ENCODE measurements at regions not wholly inside any gene's neighbourhood (a gene's known extent, or its start where the extent isn't known, plus 50 kb on each side); places are given as distances from the start of the nearest gene placed in this dataset.
"Not testable (repeated sequence)": the region's sequence is repeated elsewhere in the genome, so short reads cannot be mapped to it uniquely, and the experiment has no call there.

- ATAC-seq (replicated peaks in 1 of 2); H3K36me3 Mint-ChIP-seq (ENCODE audit: insufficient read depth in 2 of 2); H3K27ac Mint-ChIP-seq; H3K4me1 Mint-ChIP-seq (ENCODE audit: low read depth); H3K27me3 Mint-ChIP-seq (ENCODE audit: low read depth); DNase-seq; H3K4me3 Mint-ChIP-seq: not testable (repeated sequence)
- peaks cover 14% of the 10 kb centered on the region in 2 donors for H3K9me3 Mint-ChIP-seq
Measured at GRCh38 chr6:94785081-94785480, 792.3 kb upstream of the MANEA start.

GRCh38 chr6:94769197-94769596 is 808.1 kb upstream of the MANEA start:
- H3K27ac Mint-ChIP-seq = no peak overlapping the region
- ATAC-seq (replicated peaks in 1 of 2) (no peak), DNase-seq (no peak)
- no peaks in the 10 kb centered on the region for H3K27me3 Mint-ChIP-seq (ENCODE audit: low read depth)
- H3K36me3 Mint-ChIP-seq (ENCODE audit: insufficient read depth in 2 of 2) = no peaks in the 10 kb centered on the region
- no peaks in the 10 kb centered on the region for H3K4me1 Mint-ChIP-seq (ENCODE audit: low read depth)
- no peaks in the 10 kb centered on the region for H3K9me3 Mint-ChIP-seq
- H3K4me3 Mint-ChIP-seq = no peak overlapping the region

GRCh38 chr6:94751641-94752329 is 825.5 kb upstream of the MANEA start:
- Mint-ChIP-seq H3K27ac (no peak overlapping the region), H3K4me3 (no peak overlapping the region), H3K4me1 (ENCODE audit: low read depth) (no peaks in the 10 kb centered on the region), H3K9me3 (peaks cover 3 to 8% of the 10 kb centered on the region in 2 donors), H3K36me3 (ENCODE audit: insufficient read depth in 2 of 2) (no peaks in the 10 kb centered on the region), H3K27me3 (ENCODE audit: low read depth) (no peaks in the 10 kb centered on the region)
- DNase-seq = no peak
- ATAC-seq (replicated peaks in 1 of 2) = no peak

- H3K27me3 Mint-ChIP-seq (ENCODE audit: low read depth) = no peaks in the 10 kb centered on the region
- no peak for DNase-seq
- no peak overlapping the region for H3K27ac Mint-ChIP-seq
- no peaks in the 10 kb centered on the region for H3K4me1 Mint-ChIP-seq (ENCODE audit: low read depth)
- H3K36me3 Mint-ChIP-seq (ENCODE audit: insufficient read depth in 2 of 2) = no peaks in the 10 kb centered on the region
- no peak overlapping the region for H3K4me3 Mint-ChIP-seq
- ATAC-seq (replicated peaks in 1 of 2) = no peak
- H3K9me3 Mint-ChIP-seq = peaks cover 3 to 9% of the 10 kb centered on the region in 2 donors
Measured at GRCh38 chr6:94736236-94736635, 841.1 kb upstream of the MANEA start.

GRCh38 chr6:94735270-94735669 is 842.1 kb upstream of the MANEA start:
- Mint-ChIP-seq H3K9me3 (peaks cover 3 to 5% of the 10 kb centered on the region in 2 donors), H3K27me3 (ENCODE audit: low read depth) (no peaks in the 10 kb centered on the region), H3K36me3 (ENCODE audit: insufficient read depth in 2 of 2) (no peaks in the 10 kb centered on the region), H3K4me3 (no peak overlapping the region), H3K27ac (no peak overlapping the region), H3K4me1 (ENCODE audit: low read depth) (no peaks in the 10 kb centered on the region)
- no peak for DNase-seq
- ATAC-seq (replicated peaks in 1 of 2) = no peak

GRCh38 chr6:94734751-94735150 is 842.6 kb upstream of the MANEA start:
- H3K4me1 Mint-ChIP-seq (ENCODE audit: low read depth) = no peaks in the 10 kb centered on the region
- H3K36me3 Mint-ChIP-seq (ENCODE audit: insufficient read depth in 2 of 2) = no peaks in the 10 kb centered on the region
- no peaks in the 10 kb centered on the region for H3K27me3 Mint-ChIP-seq (ENCODE audit: low read depth)
- DNase-seq = no peak
- peaks cover 2% of the 10 kb centered on the region in 2 donors for H3K9me3 Mint-ChIP-seq
- no peak overlapping the region for H3K27ac Mint-ChIP-seq
- no peak for ATAC-seq (replicated peaks in 1 of 2)
- H3K4me3 Mint-ChIP-seq = no peak overlapping the region

GRCh38 chr6:94733066-94733465 is 844.3 kb upstream of the MANEA start:
- Mint-ChIP-seq H3K27ac (no peak overlapping the region), H3K9me3 (peaks cover 1 to 5% of the 10 kb centered on the region in 2 donors), H3K36me3 (ENCODE audit: insufficient read depth in 2 of 2) (peaks cover 0 to 1% of the 10 kb centered on the region in 2 donors), H3K4me1 (ENCODE audit: low read depth) (no peaks in the 10 kb centered on the region), H3K4me3 (no peak overlapping the region), H3K27me3 (ENCODE audit: low read depth) (no peaks in the 10 kb centered on the region)
- no peak for ATAC-seq (replicated peaks in 1 of 2)
- DNase-seq = no peak

- no peak for DNase-seq
- H3K4me1 Mint-ChIP-seq (ENCODE audit: low read depth) = no peaks in the 10 kb centered on the region
- no peak for ATAC-seq (replicated peaks in 1 of 2)
- no peak overlapping the region for H3K4me3 Mint-ChIP-seq
- no peaks in the 10 kb centered on the region for H3K27me3 Mint-ChIP-seq (ENCODE audit: low read depth)
- peaks cover 0 to 2% of the 10 kb centered on the region in 2 donors for H3K36me3 Mint-ChIP-seq (ENCODE audit: insufficient read depth in 2 of 2)
- H3K9me3 Mint-ChIP-seq = peaks cover 4 to 16% of the 10 kb centered on the region in 2 donors
- H3K27ac Mint-ChIP-seq = no peak overlapping the region
Measured at GRCh38 chr6:94727710-94728109, 849.6 kb upstream of the MANEA start.

- H3K27me3 Mint-ChIP-seq (ENCODE audit: low read depth) = no peaks in the 10 kb centered on the region
- no peak overlapping the region for H3K4me3 Mint-ChIP-seq
- DNase-seq (no peak), ATAC-seq (replicated peaks in 1 of 2) (no peak)
- H3K9me3 Mint-ChIP-seq = peaks cover 9 to 14% of the 10 kb centered on the region in 2 donors
- no peak overlapping the region for H3K27ac Mint-ChIP-seq
- no peaks in the 10 kb centered on the region for H3K36me3 Mint-ChIP-seq (ENCODE audit: insufficient read depth in 2 of 2)
- no peaks in the 10 kb centered on the region for H3K4me1 Mint-ChIP-seq (ENCODE audit: low read depth)
Measured at GRCh38 chr6:94721459-94721858, 855.9 kb upstream of the MANEA start.

- no peak for DNase-seq
- ATAC-seq (replicated peaks in 1 of 2) = no peak
Measured at GRCh38 chr6:94713446-94713845, 863.9 kb upstream of the MANEA start.

GRCh38 chr6:94698773-94699172 is 878.6 kb upstream of the MANEA start:
- no peaks in the 10 kb centered on the region for H3K4me1 Mint-ChIP-seq (ENCODE audit: low read depth)
- no peaks in the 10 kb centered on the region for H3K27me3 Mint-ChIP-seq (ENCODE audit: low read depth)
- DNase-seq (no peak), ATAC-seq (replicated peaks in 1 of 2) (no peak)
- H3K9me3 Mint-ChIP-seq = peaks cover 1 to 5% of the 10 kb centered on the region in 2 donors
- H3K36me3 Mint-ChIP-seq (ENCODE audit: insufficient read depth in 2 of 2) = no peaks in the 10 kb centered on the region
- H3K4me3 Mint-ChIP-seq = no peak overlapping the region
- H3K27ac Mint-ChIP-seq = no peak overlapping the region

More at GRCh38 chr6:94713446-94713845, 863.9 kb upstream of the MANEA start:
- Mint-ChIP-seq H3K9me3 (peaks cover 0 to 3% of the 10 kb centered on the region in 2 donors), H3K4me1 (ENCODE audit: low read depth) (no peaks in the 10 kb centered on the region), H3K27ac (no peak overlapping the region), H3K36me3 (ENCODE audit: insufficient read depth in 2 of 2) (no peaks in the 10 kb centered on the region), H3K27me3 (ENCODE audit: low read depth) (no peaks in the 10 kb centered on the region), H3K4me3 (no peak overlapping the region)

- not testable (repeated sequence) for H3K36me3 Mint-ChIP-seq (ENCODE audit: insufficient read depth in 2 of 2); H3K27me3 Mint-ChIP-seq (ENCODE audit: low read depth); ATAC-seq (replicated peaks in 1 of 2); H3K4me1 Mint-ChIP-seq (ENCODE audit: low read depth); H3K4me3 Mint-ChIP-seq; H3K9me3 Mint-ChIP-seq; DNase-seq; H3K27ac Mint-ChIP-seq
Measured at GRCh38 chr6:94687255-94687654, 890.1 kb upstream of the MANEA start.

GRCh38 chr6:94683409-94683808 is 893.9 kb upstream of the MANEA start:
- no peak for ATAC-seq (replicated peaks in 1 of 2)
- no peak overlapping the region for H3K27ac Mint-ChIP-seq
- H3K9me3 Mint-ChIP-seq = no peaks in the 10 kb centered on the region
- no peaks in the 10 kb centered on the region for H3K4me1 Mint-ChIP-seq (ENCODE audit: low read depth)
- H3K27me3 Mint-ChIP-seq (ENCODE audit: low read depth) = no peaks in the 10 kb centered on the region
- DNase-seq = no peak
- no peak overlapping the region for H3K4me3 Mint-ChIP-seq
- H3K36me3 Mint-ChIP-seq (ENCODE audit: insufficient read depth in 2 of 2) = no peaks in the 10 kb centered on the region

- DNase-seq (no peak), ATAC-seq (replicated peaks in 1 of 2) (no peak)
- Mint-ChIP-seq H3K36me3 (ENCODE audit: insufficient read depth in 2 of 2) (no peaks in the 10 kb centered on the region), H3K9me3 (no peaks in the 10 kb centered on the region), H3K27me3 (ENCODE audit: low read depth) (no peaks in the 10 kb centered on the region), H3K4me3 (no peak overlapping the region), H3K4me1 (ENCODE audit: low read depth) (no peaks in the 10 kb centered on the region), H3K27ac (no peak overlapping the region)
Measured at GRCh38 chr6:94680669-94681212, 896.6 kb upstream of the MANEA start.

Measured in activated T-cell treated with anti-CD3 and anti-CD28 coated beads, Interleukin-2, amount 50 U/mL, for 72 hours (primary cell).